H1 (cell line): ENCODE measurements at regions not wholly inside any gene's neighbourhood (a gene's known extent, or its start where the extent isn't known, plus 50 kb on each side); places are given as distances from the start of the nearest gene placed in this dataset.

Experiments
- CTCF ChIA-PET: fragments of 300-600 bp; sonication (Branson Sonifier 250); formaldehyde crosslinking; loops from one replicate; lab custom pipeline; 2021; ENCODE audit not compliant: partially characterized antibody; lab: Charles Lee
- POLR2A ChIA-PET: fragments of 300-600 bp; sonication (Branson Sonifier 250); formaldehyde crosslinking; loops from one replicate; lab custom pipeline; 2021; ENCODE audit warnings: inconsistent platforms; ENCODE audit not compliant: partially characterized antibody; lab: Charles Lee
- DNase-seq, 2 experiments: peaks; one replicate each; pipeline versions ENCODE4 v3.0.0 to v3.0.0-alpha.2; 2010 to 2022; ENCODE audit warnings: low spot score in 2 of 2, low read depth in 1 of 2, mixed read lengths in 1 of 2
- FAIRE-seq: peaks from 2 replicates; lab custom pipeline; 2011; peaks lifted over from hg19 to GRCh38; lab: Jason Lieb, UNC
- H2AFZ ChIP-seq: 2 replicates; pipeline ENCODE4 v1.8.1; 2012; ENCODE audit warnings: low read length, inconsistent platforms
- H2AK5ac ChIP-seq: 2 replicates; pipeline ENCODE4 v1.6.1; 2013; ENCODE audit warnings: low read depth, low read length
- H2BK120ac ChIP-seq: replicated peaks from 2 replicates; pipeline ENCODE3; 2013; ENCODE audit warnings: low read depth, low read length, inconsistent platforms
- H2BK12ac ChIP-seq: 2 replicates; pipeline ENCODE4 v1.6.1; 2013; ENCODE audit warnings: low read depth, low read length
- H2BK15ac ChIP-seq: 2 replicates; pipeline ENCODE4 v1.6.1; 2013; ENCODE audit warnings: low read length
- H2BK20ac ChIP-seq: 2 replicates; pipeline ENCODE4 v1.6.1; 2013; ENCODE audit warnings: low read length
- H2BK5ac ChIP-seq: 2 replicates; pipeline ENCODE4 v1.6.1; 2013; ENCODE audit warnings: low read depth, low read length
- H3K14ac ChIP-seq: 2 replicates; pipeline ENCODE4 v1.6.1; 2013; ENCODE audit warnings: inconsistent platforms; ENCODE audit not compliant: insufficient read length
- H3K18ac ChIP-seq: 2 replicates; pipeline ENCODE4 v1.6.1; 2013; ENCODE audit warnings: low read length; ENCODE audit errors: extremely low read depth
- H3K23ac ChIP-seq: 2 replicates; pipeline ENCODE4 v1.6.1; 2013; ENCODE audit warnings: inconsistent platforms; ENCODE audit not compliant: insufficient read length
- H3K23me2 ChIP-seq: 2 replicates; pipeline ENCODE4 v1.6.1; 2013; ENCODE audit warnings: low read depth, low read length
- H3K27ac ChIP-seq: 2 replicates; pipeline ENCODE4 v1.6.1; 2011; ENCODE audit warnings: low read depth, low read length, inconsistent platforms
- H3K27me3 ChIP-seq, 4 experiments: replicated peaks in 1 of 4; 1 replicate in 1 of 4; 2 replicates in 3 of 4; pipeline versions ENCODE4 v1.6.1 to v1.8.1; 2011 to 2013; ENCODE audit warnings: low read length in 3 of 4, mild to moderate bottlenecking in 3 of 4, inconsistent platforms in 2 of 4, mixed read lengths in 2 of 4, moderate library complexity in 1 of 4; ENCODE audit not compliant: control insufficient read depth in 3 of 4, insufficient read depth in 3 of 4; ENCODE audit errors: extremely low read depth in 1 of 4
- H3K36me3 ChIP-seq, 4 experiments: 2 replicates each; pipeline versions ENCODE4 v1.6.1 to v1.8.1; 2011 to 2013; ENCODE audit warnings: mild to moderate bottlenecking in 4 of 4, low read length in 3 of 4, moderate library complexity in 2 of 4, control low read depth in 1 of 4, inconsistent platforms in 1 of 4; ENCODE audit not compliant: insufficient read depth in 4 of 4, control insufficient read depth in 2 of 4
- H3K4ac ChIP-seq: replicated peaks from 2 replicates; pipeline ENCODE3; 2013; ENCODE audit warnings: low read length, low read depth, mixed read lengths, inconsistent platforms; ENCODE audit not compliant: insufficient read length
- H3K4me1 ChIP-seq, 4 experiments: replicated peaks in 1 of 4; 1 replicate in 1 of 4; 2 replicates in 3 of 4; pipeline versions ENCODE4 v1.6.1 to v1.8.1; 2011 to 2013; ENCODE audit warnings: low read length in 3 of 4, inconsistent platforms in 2 of 4, mixed read lengths in 1 of 4; ENCODE audit not compliant: insufficient read depth in 4 of 4, control insufficient read depth in 3 of 4
- H3K4me2 ChIP-seq, 2 experiments: 2 replicates each; pipeline versions ENCODE4 v1.6.1 to v1.8.1; 2011 to 2013; ENCODE audit warnings: low read depth in 2 of 2, low read length in 2 of 2, control low read depth in 1 of 2, inconsistent platforms in 1 of 2, mild to moderate bottlenecking in 1 of 2; ENCODE audit not compliant: insufficient read depth in 1 of 2
- H3K4me3 ChIP-seq, 4 experiments: fragments of 200-600, 300-600 bp in 1 of 4; sonication (generic), shearing (Covaris generic), sonication (Bioruptor Twin) in 1 of 4; 2 replicates each; pipeline versions ENCODE4 v1.5.1 to v1.8.1; 2011 to 2016; ENCODE audit warnings: low read length in 4 of 4, low read depth in 3 of 4, control low read depth in 2 of 4, inconsistent platforms in 2 of 4, mild to moderate bottlenecking in 2 of 4, mixed read lengths in 1 of 4, moderate library complexity in 1 of 4; ENCODE audit not compliant: insufficient read depth in 2 of 4; ENCODE audit errors: extremely low read depth in 1 of 4
- H3K56ac ChIP-seq: replicated peaks from 2 replicates; pipeline ENCODE3; 2013; ENCODE audit warnings: low read depth, mild to moderate bottlenecking, mixed read lengths, low read length, inconsistent platforms; ENCODE audit not compliant: insufficient read length
- H3K79me1 ChIP-seq: 2 replicates; pipeline ENCODE4 v1.6.1; 2013; ENCODE audit warnings: low read depth, low read length, control low read depth
- H3K79me2 ChIP-seq, 2 experiments: 2 replicates each; pipeline versions ENCODE4 v1.6.1 to v1.8.1; 2012 to 2013; ENCODE audit warnings: low read length in 2 of 2, mild to moderate bottlenecking in 2 of 2, inconsistent platforms in 1 of 2; ENCODE audit not compliant: insufficient read depth in 2 of 2, control insufficient read depth in 1 of 2
- H3K9ac ChIP-seq, 4 experiments: replicated peaks in 1 of 4; 1 replicate in 1 of 4; 2 replicates in 3 of 4; pipeline versions ENCODE4 v1.6.1 to v1.8.1; 2011 to 2013; ENCODE audit warnings: low read depth in 3 of 4, low read length in 3 of 4, control low read depth in 2 of 4, mild to moderate bottlenecking in 2 of 4, moderate library complexity in 2 of 4, inconsistent platforms in 1 of 4; ENCODE audit errors: extremely low read depth in 1 of 4
- H3K9me3 ChIP-seq, 2 experiments: 2 replicates each; pipeline versions ENCODE4 v1.6.1 to v1.8.1; 2012 to 2013; ENCODE audit warnings: mild to moderate bottlenecking in 2 of 2, moderate library complexity in 2 of 2, control low read depth in 1 of 2, inconsistent platforms in 1 of 2, low read depth in 1 of 2, low read length in 1 of 2, mixed read lengths in 1 of 2; ENCODE audit not compliant: insufficient read depth in 2 of 2
- H4K20me1 ChIP-seq, 2 experiments: replicated peaks in 1 of 2; 2 replicates each; pipeline versions ENCODE3 to v1.8.1; 2011 to 2013; ENCODE audit warnings: inconsistent platforms in 2 of 2, low read length in 2 of 2, mild to moderate bottlenecking in 1 of 2; ENCODE audit not compliant: insufficient read depth in 2 of 2, control insufficient read depth in 1 of 2
- H4K5ac ChIP-seq: 2 replicates; pipeline ENCODE4 v1.6.1; 2013; ENCODE audit warnings: low read length, low read depth, mixed read lengths, inconsistent platforms; ENCODE audit not compliant: insufficient read length
- H4K8ac ChIP-seq: 2 replicates; pipeline ENCODE4 v1.8.0; 2013; ENCODE audit warnings: mild to moderate bottlenecking, moderate library complexity, low read length, inconsistent platforms; ENCODE audit not compliant: insufficient read depth; ENCODE audit errors: extremely low read depth
- H4K91ac ChIP-seq: replicated peaks from 2 replicates; pipeline ENCODE3; 2013; ENCODE audit warnings: low read length, mixed read lengths, inconsistent platforms; ENCODE audit not compliant: insufficient read length
- BACH1 ChIP-seq: IDR thresholded peaks from 2 replicates; pipeline ENCODE4 v1.6.1; 2012; ENCODE audit warnings: low read length, improper control_type of control experiment
- CHD1 ChIP-seq: IDR thresholded peaks from 2 replicates; pipeline ENCODE4 v1.6.1; 2012; ENCODE audit warnings: low read depth, low read length, improper control_type of control experiment
- HDAC2 ChIP-seq, 2 experiments: fragments of 300-600 bp in 1 of 2; sonication (generic) in 1 of 2; IDR thresholded peaks; 2 replicates each; pipeline ENCODE4 v1.6.1; 2011 to 2012; ENCODE audit warnings: low read depth in 2 of 2, low read length in 2 of 2, mild to moderate bottlenecking in 2 of 2, moderate library complexity in 2 of 2, borderline replicate concordance in 1 of 2, inconsistent platforms in 1 of 2
- RBBP5 ChIP-seq: IDR thresholded peaks from 2 replicates; pipeline ENCODE4 v1.7.1; 2012; ENCODE audit warnings: low read depth, mild to moderate bottlenecking, inconsistent platforms, low read length, moderate library complexity, borderline replicate concordance
- RXRA ChIP-seq: IDR thresholded peaks from 2 replicates; pipeline ENCODE4 v1.6.1; 2011; ENCODE audit warnings: low read depth, mild to moderate bottlenecking, low read length, moderate library complexity; ENCODE audit not compliant: insufficient read depth
- SP1 ChIP-seq: IDR thresholded peaks from 2 replicates; pipeline ENCODE4 v1.6.1; 2011; ENCODE audit warnings: low read depth, low read length
- WGBS, 2 experiments: shearing (Covaris generic) in 1 of 2; methylation state at CpG; one replicate each; pipeline versions ENCODE4 v1.1.6 to v1.1.7; 2013 to 2015; ENCODE audit warnings: low lambda C conversion rate in 2 of 2, mixed read lengths in 2 of 2, inconsistent platforms in 1 of 2, low coverage in 1 of 2, missing lambda C conversion rate in 1 of 2; ENCODE audit not compliant: insufficient replicate concordance in 2 of 2, insufficient coverage in 1 of 2, insufficient read length in 1 of 2; ENCODE audit errors: extremely low coverage in 1 of 2, missing lambda C conversion rate in 1 of 2; 5-methylcytosine and 5-hydroxymethylcytosine counted together
- TF ChIP-seq, protein P1 (sequence below), 3 experiments: IDR thresholded peaks; 1 replicate in 2 of 3; 2 replicates in 1 of 3; pipeline versions ENCODE4 v1.5.1 to v1.6.1; 2011; ENCODE audit warnings: low read length in 3 of 3, mild to moderate bottlenecking in 3 of 3, inconsistent platforms in 2 of 3, low read depth in 1 of 3, moderate library complexity in 1 of 3; ENCODE audit not compliant: insufficient read depth in 1 of 3; ENCODE audit errors: control extremely low read depth in 1 of 3

DNA sequence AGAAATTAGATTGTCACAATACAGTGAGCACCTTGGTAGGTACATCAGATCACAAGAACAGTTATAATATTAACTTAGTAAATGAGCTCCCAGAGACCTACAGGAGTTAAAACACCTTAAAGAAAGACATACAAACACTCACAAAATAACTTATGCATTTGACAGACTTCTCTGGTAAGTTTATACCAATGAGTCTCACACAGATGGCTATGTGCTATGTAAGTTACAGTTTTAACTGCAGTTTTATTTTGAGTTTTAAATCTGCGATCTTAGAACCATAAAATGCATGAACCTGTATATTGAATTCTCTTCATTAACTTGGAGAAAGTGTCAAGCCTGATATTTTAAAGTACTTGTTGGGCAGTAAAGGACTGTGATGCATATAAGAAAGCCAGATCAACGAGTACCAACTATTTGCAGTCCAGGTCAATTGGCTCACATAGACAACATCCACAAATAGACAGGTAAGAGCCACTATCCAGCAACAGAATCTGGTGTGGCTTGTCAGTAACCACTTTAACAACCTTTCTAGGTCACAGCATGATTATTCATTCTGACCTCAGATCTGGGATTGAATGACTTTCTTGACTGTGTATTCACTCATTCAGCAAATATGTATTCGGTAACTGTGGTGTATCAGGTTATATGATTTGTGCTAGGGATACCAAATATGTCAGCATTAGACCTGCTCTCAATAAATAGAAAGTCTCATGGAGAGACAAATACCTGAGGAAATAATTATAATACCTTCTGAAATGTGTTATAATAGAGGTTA lies 856.6 kb upstream of the MGAT4C start:
- H4K8ac ChIP-seq: no peak overlapping the region
- no peak overlapping the region for H3K14ac ChIP-seq
- no peaks in the 10 kb centered on the region for H4K20me1 ChIP-seq
- no peak overlapping the region for H2BK120ac ChIP-seq
- 85% methylated on average over 3 of the region's 3 CpGs; no CpG with 5 or more reads in 1 of the 2 experiments for WGBS, 2 experiments
- no peak overlapping the region for H2BK5ac ChIP-seq
- H3K23me2 ChIP-seq: no peaks in the 10 kb centered on the region
- no peak overlapping the region for H3K23ac ChIP-seq
- H2BK20ac ChIP-seq: no peak overlapping the region
- no peaks in the 10 kb centered on the region for H3K79me1 ChIP-seq
- no peak for DNase-seq
- ChIA-PET POLR2A (no interaction called here), CTCF (no interaction called here)
- no peak for FAIRE-seq
- H3K27me3 ChIP-seq: no peaks in the 10 kb centered on the region
- H3K27ac ChIP-seq: no peak overlapping the region
- H3K4me1 ChIP-seq: peaks cover 0 to 7% (median 0%) of the 10 kb centered on the region in 4 experiments; a peak in 1 of 7 replicates
- H3K4me2 ChIP-seq: no peak overlapping the region
- H3K9me3 ChIP-seq: no peaks in the 10 kb centered on the region
- H3K4ac ChIP-seq: no peak overlapping the region
- H2AK5ac ChIP-seq: no peak overlapping the region
- 0 out of 2 replicates have a peak overlapping the region, but pooled peaks have one; percentile 33 for H2BK15ac ChIP-seq
- no peaks in the 10 kb centered on the region for H3K79me2 ChIP-seq
- H3K36me3 ChIP-seq: no peaks in the 10 kb centered on the region
- no peak overlapping the region for H3K9ac ChIP-seq
- no peak overlapping the region for H3K56ac ChIP-seq
- no peak overlapping the region for H4K5ac ChIP-seq
- no peak overlapping the region for H2BK12ac ChIP-seq
- peak overlapping the region; percentile 65 for H4K91ac ChIP-seq
- no peak overlapping the region for H3K18ac ChIP-seq
- H2AFZ ChIP-seq: no peak overlapping the region
- no peak overlapping the region for H3K4me3 ChIP-seq
- TF ChIP-seq SP1: no peak
- no peak for TF ChIP-seq RXRA
- TF ChIP-seq CHD1: no peak
- TF ChIP-seq, protein P1, sequence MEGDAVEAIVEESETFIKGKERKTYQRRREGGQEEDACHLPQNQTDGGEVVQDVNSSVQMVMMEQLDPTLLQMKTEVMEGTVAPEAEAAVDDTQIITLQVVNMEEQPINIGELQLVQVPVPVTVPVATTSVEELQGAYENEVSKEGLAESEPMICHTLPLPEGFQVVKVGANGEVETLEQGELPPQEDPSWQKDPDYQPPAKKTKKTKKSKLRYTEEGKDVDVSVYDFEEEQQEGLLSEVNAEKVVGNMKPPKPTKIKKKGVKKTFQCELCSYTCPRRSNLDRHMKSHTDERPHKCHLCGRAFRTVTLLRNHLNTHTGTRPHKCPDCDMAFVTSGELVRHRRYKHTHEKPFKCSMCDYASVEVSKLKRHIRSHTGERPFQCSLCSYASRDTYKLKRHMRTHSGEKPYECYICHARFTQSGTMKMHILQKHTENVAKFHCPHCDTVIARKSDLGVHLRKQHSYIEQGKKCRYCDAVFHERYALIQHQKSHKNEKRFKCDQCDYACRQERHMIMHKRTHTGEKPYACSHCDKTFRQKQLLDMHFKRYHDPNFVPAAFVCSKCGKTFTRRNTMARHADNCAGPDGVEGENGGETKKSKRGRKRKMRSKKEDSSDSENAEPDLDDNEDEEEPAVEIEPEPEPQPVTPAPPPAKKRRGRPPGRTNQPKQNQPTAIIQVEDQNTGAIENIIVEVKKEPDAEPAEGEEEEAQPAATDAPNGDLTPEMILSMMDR (IDR thresholded peaks at IDR 0.05; ENCODE audit: control extremely low read depth in 1 of 3, insufficient read depth in 1 of 3, low read depth in 1 of 3, low read length in 3 of 3): no peak
- no peak for TF ChIP-seq RBBP5
- TF ChIP-seq BACH1: no peak
- TF ChIP-seq HDAC2 (IDR thresholded peaks at IDR 0.05; ENCODE audit: borderline replicate concordance in 1 of 2, low read depth in 2 of 2, low read length in 2 of 2): no peak
